Adrenal gland (tissue), 9 donors: ENCODE measurements at regions not wholly inside any gene's neighbourhood (a gene's known extent, or its start where the extent isn't known, plus 50 kb on each side); places are given as distances from the start of the nearest gene placed in this dataset.
A peak's percentile ranks its signal among the peaks of the same experiment; 100 is the strongest.

Experiments
- DNase-seq, 7 donors: peaks; one replicate each; pipeline ENCODE4 v3.0.0-alpha.2; 2019 to 2020
- H3K27ac ChIP-seq, 5 donors: fragments of 200-600 bp; sonication (generic) in 4 of 5; 1 replicate in 3 of 5; 2 replicates in 2 of 5; pipeline versions ENCODE4 v1.5.1 to v1.8.0; 2016 to 2020; ENCODE audit warnings: mild to moderate bottlenecking in 1 of 5
- H3K27me3 ChIP-seq: fragments of 200-600 bp; 2 replicates; pipeline ENCODE4 v1.8.0; 2021
- H3K36me3 ChIP-seq, 2 donors: fragments of 200-600 bp; replicated peaks in 1 of 2; 1 replicate in 1 of 2; 2 replicates in 1 of 2; pipeline versions ENCODE4 v1.5.1 to v1.8.0; 2018 to 2022
- H3K4me1 ChIP-seq, 2 donors: fragments of 200-600 bp; replicated peaks in 1 of 2; 1 replicate in 1 of 2; 2 replicates in 1 of 2; pipeline versions ENCODE4 v1.5.1 to v1.8.0; 2018 to 2021
- H3K4me3 ChIP-seq, 4 donors: fragments of 200-600 bp; sonication (generic) in 3 of 4; one replicate each; pipeline ENCODE4 v1.5.1; 2016 to 2018
- H3K9me3 ChIP-seq, 3 donors: fragments of 200-600 bp; sonication (generic) in 1 of 3; replicated peaks in 1 of 3; 1 replicate in 2 of 3; 2 replicates in 1 of 3; pipeline versions ENCODE4 v1.5.1 to v1.8.0; 2016 to 2021
- POLR2A ChIP-seq, 2 donors: fragments of 450-650 bp; IDR thresholded peaks; one replicate each; pipeline ENCODE4 v1.6.1; 2017; ENCODE audit warnings: antibody characterized with exemption in 2 of 2, mild to moderate bottlenecking in 2 of 2, moderate library complexity in 1 of 2
- WGBS, 4 donors: extraction: QIAGEN DNeasy Blood & Tissue Kit in 2 of 4; methylation state at CpG; one replicate each; pipeline versions ENCODE4 v1.1.5 to v1.1.7; 2013 to 2017; 5-methylcytosine and 5-hydroxymethylcytosine counted together
- intact Hi-C, 2 donors: fragments of 100-400 bp; cut with DNase I; formaldehyde crosslinking; loops; one replicate each; pipeline versions ENCODE4 v1.14.1 to v1.15.0; 2022 to 2023
- TF ChIP-seq, protein P1 (sequence below), 6 experiments: fragments of 450-650 bp in 4 of 6; fragments of 200-600 bp in 2 of 6; sonication (generic) in 1 of 6; IDR thresholded peaks; 1 replicate in 5 of 6; 2 replicates in 1 of 6; pipeline versions ENCODE4 v1.5.1 to v1.8.0; 2016 to 2021; ENCODE audit warnings: antibody characterized with exemption in 6 of 6, mild to moderate bottlenecking in 2 of 6, moderate library complexity in 1 of 6
- donor health status: healthy with polysubstance abuse.
- donor health status: Bipolar disorder and iron deficiency.
- donor health status: DM: yes; HTN: yes; CAD: no.
- donor health status: DM: no; HTN: no; CAD: no.
- donor health status: DM: no; HTN: no; CAD: no.

DNA sequence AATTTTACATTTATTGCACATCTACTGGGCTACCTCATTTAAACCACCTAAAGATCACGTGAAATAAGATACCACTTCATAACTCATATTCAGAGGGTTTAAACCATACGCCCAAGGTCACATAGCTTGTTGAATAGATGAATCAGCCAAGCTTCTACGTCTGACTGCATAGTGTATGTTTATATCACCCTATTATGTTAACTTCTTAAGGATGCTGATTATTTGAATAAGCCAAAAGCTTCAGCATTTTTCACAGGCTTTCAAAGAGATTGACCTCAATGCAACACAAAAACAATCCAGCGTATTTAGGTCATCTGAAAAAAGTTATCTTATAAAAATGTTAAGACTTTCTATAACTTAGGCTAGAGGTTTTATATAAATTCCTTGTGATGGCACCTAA is 373.8 kb downstream of the TGFB2 start:
- Histone ChIP-seq H3K27me3 (no peaks in the 10 kb centered on the region), H3K9me3 (no peaks in the 10 kb centered on the region), H3K36me3 (no peaks in the 10 kb centered on the region), H3K4me3 (no peak overlapping the region), H3K4me1 (no peaks in the 10 kb centered on the region), H3K27ac (no peak overlapping the region)
- TF ChIP-seq, protein P1, sequence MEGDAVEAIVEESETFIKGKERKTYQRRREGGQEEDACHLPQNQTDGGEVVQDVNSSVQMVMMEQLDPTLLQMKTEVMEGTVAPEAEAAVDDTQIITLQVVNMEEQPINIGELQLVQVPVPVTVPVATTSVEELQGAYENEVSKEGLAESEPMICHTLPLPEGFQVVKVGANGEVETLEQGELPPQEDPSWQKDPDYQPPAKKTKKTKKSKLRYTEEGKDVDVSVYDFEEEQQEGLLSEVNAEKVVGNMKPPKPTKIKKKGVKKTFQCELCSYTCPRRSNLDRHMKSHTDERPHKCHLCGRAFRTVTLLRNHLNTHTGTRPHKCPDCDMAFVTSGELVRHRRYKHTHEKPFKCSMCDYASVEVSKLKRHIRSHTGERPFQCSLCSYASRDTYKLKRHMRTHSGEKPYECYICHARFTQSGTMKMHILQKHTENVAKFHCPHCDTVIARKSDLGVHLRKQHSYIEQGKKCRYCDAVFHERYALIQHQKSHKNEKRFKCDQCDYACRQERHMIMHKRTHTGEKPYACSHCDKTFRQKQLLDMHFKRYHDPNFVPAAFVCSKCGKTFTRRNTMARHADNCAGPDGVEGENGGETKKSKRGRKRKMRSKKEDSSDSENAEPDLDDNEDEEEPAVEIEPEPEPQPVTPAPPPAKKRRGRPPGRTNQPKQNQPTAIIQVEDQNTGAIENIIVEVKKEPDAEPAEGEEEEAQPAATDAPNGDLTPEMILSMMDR (IDR thresholded peaks at IDR 0.05) = no peak
- TF ChIP-seq POLR2A (IDR thresholded peaks at IDR 0.05) = no peak
- 62 to 83% (median 63%) methylated on average over 4 of the region's 4 CpGs for WGBS, 4 donors
- intact Hi-C loops = no loop called here
- DNase-seq = no peak

- no peak overlapping the region for H3K4me3 ChIP-seq
- no peak overlapping the region for H3K27ac ChIP-seq
- H3K9me3 ChIP-seq = no peaks in the 10 kb centered on the region
- no peaks in the 10 kb centered on the region for H3K4me1 ChIP-seq
- WGBS, 4 donors = 33 to 83% (median 65%) methylated on average over 1 of the region's 1 CpG
- no peak for DNase-seq
- TF ChIP-seq, protein P1 (IDR thresholded peaks at IDR 0.05) = no peak
- no peak for TF ChIP-seq POLR2A (IDR thresholded peaks at IDR 0.05)
- no peaks in the 10 kb centered on the region for H3K36me3 ChIP-seq
- intact Hi-C loops = no loop called here
- no peaks in the 10 kb centered on the region for H3K27me3 ChIP-seq
Measured at GRCh38 chr1:218728898-218729565, 383.9 kb downstream of the TGFB2 start.

DNA sequence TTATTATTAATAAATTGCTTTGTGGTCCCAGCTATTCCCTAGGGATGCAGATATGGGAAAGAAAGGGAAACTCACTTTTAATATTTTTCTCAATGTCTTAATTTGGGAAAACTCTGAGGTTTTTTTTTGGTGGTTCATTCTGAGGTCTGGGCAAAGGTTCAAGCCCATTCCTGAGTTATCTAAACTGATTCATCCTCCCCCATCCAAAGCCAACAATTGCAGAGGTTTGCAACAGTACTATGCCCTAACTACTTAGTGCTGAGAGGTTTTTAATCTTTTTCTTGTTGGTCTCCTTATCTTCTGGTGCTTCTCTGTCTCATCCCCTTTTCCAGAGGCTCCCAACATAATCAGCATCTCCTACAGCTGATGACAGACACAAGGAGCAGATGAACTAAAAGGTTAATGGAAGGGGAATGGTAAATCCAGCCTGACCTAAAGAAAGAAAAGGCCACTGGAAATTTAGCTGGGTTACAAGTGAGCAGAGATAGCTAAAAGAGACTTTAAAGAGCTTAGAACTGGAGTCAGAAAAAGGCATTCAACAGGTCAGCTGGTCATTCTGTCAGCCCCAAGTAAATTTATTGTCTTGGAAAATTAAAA is 390.4 kb downstream of the TGFB2 start:
- Histone ChIP-seq H3K4me1 (no peaks in the 10 kb centered on the region), H3K27me3 (no peaks in the 10 kb centered on the region), H3K27ac (peak overlapping the region in 1 of 5 donors; percentile 17), H3K4me3 (no peak overlapping the region), H3K9me3 (no peaks in the 10 kb centered on the region), H3K36me3 (no peaks in the 10 kb centered on the region)
- no peak for TF ChIP-seq POLR2A (IDR thresholded peaks at IDR 0.05)
- TF ChIP-seq, protein P1 (IDR thresholded peaks at IDR 0.05) = no peak
- peak in 3 of 7 donors; percentile 20 to 41 (median 24) for DNase-seq
- intact Hi-C loops = no loop called here

DNA sequence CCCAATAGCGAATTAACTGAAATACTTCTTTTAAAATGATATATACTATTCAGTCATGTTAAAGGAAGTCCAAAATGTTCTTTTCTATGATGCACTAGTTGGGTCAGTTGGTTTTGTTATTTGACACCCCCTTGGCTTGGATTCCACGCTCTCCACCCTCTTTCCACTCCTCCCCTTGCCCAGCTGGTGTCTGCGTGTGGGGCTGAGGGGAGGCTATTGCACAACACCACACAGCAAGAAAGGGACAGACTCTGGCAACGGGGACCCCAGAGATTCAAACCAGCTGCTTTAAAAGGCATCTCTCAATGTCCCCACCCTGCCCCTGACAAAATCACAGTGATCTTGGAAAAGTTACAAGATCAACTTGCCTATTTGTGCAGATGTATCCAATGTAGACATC is 394.3 kb downstream of the TGFB2 start:
- DNase-seq = peak in 5 of 7 donors; percentile 17 to 55 (median 23)
- WGBS, 4 donors = 52 to 67% (median 66%) methylated on average over 4 of the region's 4 CpGs
- Histone ChIP-seq H3K4me1 (no peaks in the 10 kb centered on the region), H3K36me3 (no peaks in the 10 kb centered on the region), H3K4me3 (no peak overlapping the region), H3K9me3 (no peaks in the 10 kb centered on the region), H3K27me3 (no peaks in the 10 kb centered on the region), H3K27ac (no peak overlapping the region)
- intact Hi-C loops = no loop called here
- TF ChIP-seq, protein P1 (IDR thresholded peaks at IDR 0.05) = no peak
- TF ChIP-seq POLR2A (IDR thresholded peaks at IDR 0.05) = no peak
